A673 (cell line): ENCODE measurements at regions not wholly inside any gene's neighbourhood (a gene's known extent, or its start where the extent isn't known, plus 50 kb on each side); places are given as distances from the start of the nearest gene placed in this dataset.

Source experiments
- BruUV-seq: library from RNA; stranded (reverse); fragments of 400-500 nt; replicated peaks from 2 replicates; lab custom pipeline; 2021; lab: Mats Ljungman, UMichigan
- CTCF ChIA-PET: fragments of 300-600 bp; sonication (Branson Sonifier 250); formaldehyde crosslinking; loops from one replicate; lab custom pipeline; 2022; ENCODE audit warnings: antibody characterized with exemption; lab: Charles Lee
- POLR2A ChIA-PET: fragments of 300-600 bp; sonication (Branson Sonifier 250); formaldehyde crosslinking; loops from one replicate; lab custom pipeline; 2022; ENCODE audit warnings: antibody characterized with exemption; ENCODE audit not compliant: low non-redundant PET; lab: Charles Lee
- DNase-seq: peaks from one replicate; pipeline ENCODE4 v3.0.0-alpha.2; 2015; ENCODE audit warnings: low spot score
- H3K27ac ChIP-seq: fragments of 200-600 bp; sonication (generic); 2 replicates; pipeline ENCODE4 v1.5.1; 2016; ENCODE audit warnings: mixed run types, low read depth, mild to moderate bottlenecking, mixed read lengths, antibody characterized with exemption, low read length; ENCODE audit not compliant: poor library complexity, severe bottlenecking
- H3K27me3 ChIP-seq: fragments of 200-600 bp; sonication (generic); replicated peaks from 2 replicates; pipeline ENCODE4 v1.6.1; 2017; ENCODE audit warnings: mixed run types, low read depth, mild to moderate bottlenecking, mixed read lengths, antibody characterized with exemption, low read length; ENCODE audit not compliant: insufficient read depth, poor library complexity
- H3K36me3 ChIP-seq: fragments of 200-600 bp; sonication (generic); 2 replicates; pipeline ENCODE4 v1.6.1; 2016; ENCODE audit warnings: mixed run types, mild to moderate bottlenecking, mixed read lengths, antibody characterized with exemption, low read length; ENCODE audit not compliant: insufficient read depth, poor library complexity, severe bottlenecking
- H3K4me1 ChIP-seq: fragments of 200-600 bp; sonication (generic); 2 replicates; pipeline ENCODE4 v1.6.1; 2017; ENCODE audit warnings: mixed run types, mild to moderate bottlenecking, mixed read lengths, antibody characterized with exemption, low read length; ENCODE audit not compliant: insufficient read depth, poor library complexity, severe bottlenecking
- H3K4me3 ChIP-seq: fragments of 200-600 bp; sonication (generic); 2 replicates; pipeline ENCODE4 v1.5.1; 2016; ENCODE audit warnings: low read depth, mixed run types, mild to moderate bottlenecking, mixed read lengths, low read length; ENCODE audit not compliant: poor library complexity, severe bottlenecking
- H3K9me3 ChIP-seq: fragments of 200-600 bp; sonication (generic); 2 replicates; pipeline ENCODE4 v1.6.1; 2016; ENCODE audit warnings: mixed run types, low read depth, mild to moderate bottlenecking, mixed read lengths, antibody characterized with exemption, low read length; ENCODE audit not compliant: poor library complexity, severe bottlenecking
- EZH2 ChIP-seq: fragments of 200-600 bp; sonication (generic); IDR thresholded peaks from 2 replicates; pipeline ENCODE4 v1.6.1; 2017; ENCODE audit warnings: borderline replicate concordance, low read depth, mild to moderate bottlenecking, mixed read lengths, antibody characterized with exemption, low read length; ENCODE audit not compliant: poor library complexity, severe bottlenecking
- intact Hi-C: fragments of 100-400 bp; cut with micrococcal nuclease; formaldehyde crosslinking; loops from one replicate; pipeline ENCODE4 v1.10.0; 2022; ENCODE audit not compliant: unreplicated experiment
- TF ChIP-seq, protein P1 (sequence below): fragments of 300-800, 200-600 bp; sonication (generic); conservative IDR thresholded peaks from 2 replicates; pipeline ENCODE4 v1.5.1; 2017; ENCODE audit warnings: low read depth, mild to moderate bottlenecking, antibody characterized with exemption, low read length, moderate library complexity, mixed read lengths

DNA sequence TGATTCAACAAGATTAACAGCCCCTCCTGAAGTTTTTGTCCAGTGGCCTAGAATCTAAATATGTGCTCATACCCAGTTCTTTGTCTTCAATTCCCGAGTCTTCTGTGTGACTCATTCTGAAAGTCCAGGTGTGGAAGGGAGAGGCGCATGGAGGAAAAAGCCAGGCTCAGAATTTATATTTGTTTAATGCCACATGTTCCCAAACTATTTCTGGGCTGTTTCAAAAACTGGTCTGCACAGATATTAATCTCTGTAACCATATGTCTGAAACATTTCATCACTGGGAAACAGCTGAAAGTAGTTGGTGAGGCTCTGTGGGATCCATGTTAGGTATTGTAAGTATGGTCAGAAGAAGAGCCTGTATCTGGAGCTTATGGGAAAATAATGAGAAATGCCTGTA is 266.0 kb downstream of the PAX1 start:
- Histone ChIP-seq H3K27me3 (no peaks in the 10 kb centered on the region), H3K4me1 (no peaks in the 10 kb centered on the region), H3K27ac (no peak overlapping the region), H3K36me3 (no peaks in the 10 kb centered on the region), H3K9me3 (no peaks in the 10 kb centered on the region), H3K4me3 (no peak overlapping the region)
- ChIA-PET CTCF (no interaction called here), POLR2A (no interaction called here)
- intact Hi-C loops: no loop called here
- no peak for TF ChIP-seq EZH2
- TF ChIP-seq, protein P1, sequence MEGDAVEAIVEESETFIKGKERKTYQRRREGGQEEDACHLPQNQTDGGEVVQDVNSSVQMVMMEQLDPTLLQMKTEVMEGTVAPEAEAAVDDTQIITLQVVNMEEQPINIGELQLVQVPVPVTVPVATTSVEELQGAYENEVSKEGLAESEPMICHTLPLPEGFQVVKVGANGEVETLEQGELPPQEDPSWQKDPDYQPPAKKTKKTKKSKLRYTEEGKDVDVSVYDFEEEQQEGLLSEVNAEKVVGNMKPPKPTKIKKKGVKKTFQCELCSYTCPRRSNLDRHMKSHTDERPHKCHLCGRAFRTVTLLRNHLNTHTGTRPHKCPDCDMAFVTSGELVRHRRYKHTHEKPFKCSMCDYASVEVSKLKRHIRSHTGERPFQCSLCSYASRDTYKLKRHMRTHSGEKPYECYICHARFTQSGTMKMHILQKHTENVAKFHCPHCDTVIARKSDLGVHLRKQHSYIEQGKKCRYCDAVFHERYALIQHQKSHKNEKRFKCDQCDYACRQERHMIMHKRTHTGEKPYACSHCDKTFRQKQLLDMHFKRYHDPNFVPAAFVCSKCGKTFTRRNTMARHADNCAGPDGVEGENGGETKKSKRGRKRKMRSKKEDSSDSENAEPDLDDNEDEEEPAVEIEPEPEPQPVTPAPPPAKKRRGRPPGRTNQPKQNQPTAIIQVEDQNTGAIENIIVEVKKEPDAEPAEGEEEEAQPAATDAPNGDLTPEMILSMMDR: no peak
- BruUV-seq: no TSS peak
- DNase-seq: no peak

DNA sequence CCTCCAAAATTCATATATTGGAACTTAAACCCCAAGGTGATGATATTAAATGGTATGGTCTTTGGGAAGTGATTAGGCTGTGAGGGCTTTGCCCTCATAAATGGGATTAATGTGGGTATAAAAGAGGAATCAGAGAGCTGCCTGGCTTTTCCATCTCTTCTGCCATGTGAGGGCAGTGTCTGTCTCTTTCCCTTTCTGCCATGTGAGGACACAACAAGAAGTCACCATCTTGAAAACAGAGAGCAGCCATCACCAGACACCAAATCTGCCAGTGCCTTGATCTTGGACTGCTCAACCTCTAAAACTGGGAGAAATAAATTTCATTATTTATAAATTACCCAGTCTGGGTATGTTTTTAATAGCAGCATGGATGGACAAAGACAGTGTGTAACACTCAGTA is 263.0 kb downstream of the PAX1 start:
- TF ChIP-seq, protein P1: no peak
- TF ChIP-seq EZH2: no peak
- Histone ChIP-seq H3K9me3 (no peaks in the 10 kb centered on the region), H3K27ac (no peak overlapping the region), H3K36me3 (no peaks in the 10 kb centered on the region), H3K4me3 (no peak overlapping the region), H3K27me3 (no peaks in the 10 kb centered on the region), H3K4me1 (no peaks in the 10 kb centered on the region)
- CTCF ChIA-PET: no interaction called here
- intact Hi-C loops: no loop called here
- no peak for DNase-seq
- POLR2A ChIA-PET: no interaction called here
- no TSS peak for BruUV-seq

DNA sequence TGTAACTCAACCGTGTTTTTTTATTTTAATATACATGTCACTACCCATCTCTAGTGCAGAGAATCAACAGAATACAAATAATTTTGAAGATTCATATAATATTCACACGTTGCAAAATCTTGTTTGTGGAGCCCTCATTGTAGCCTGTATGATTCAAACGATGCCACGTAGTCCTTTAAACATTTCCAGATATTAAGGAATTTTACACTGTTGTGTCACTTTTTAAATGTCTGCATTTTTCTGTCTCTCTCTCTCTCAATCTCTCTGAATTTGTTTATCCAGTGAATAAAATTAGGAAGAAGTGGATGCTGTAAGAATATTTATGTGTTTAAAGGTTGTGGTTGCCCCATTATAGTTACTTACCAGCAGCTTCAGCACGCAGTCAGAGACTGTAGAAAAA is 262.0 kb downstream of the PAX1 start:
- Histone ChIP-seq H3K36me3 (no peaks in the 10 kb centered on the region), H3K27me3 (no peaks in the 10 kb centered on the region), H3K27ac (no peak overlapping the region), H3K4me3 (no peak overlapping the region), H3K4me1 (no peaks in the 10 kb centered on the region), H3K9me3 (no peaks in the 10 kb centered on the region)
- no peak for TF ChIP-seq EZH2
- TF ChIP-seq, protein P1: no peak
- DNase-seq: no peak
- no TSS peak for BruUV-seq
- ChIA-PET CTCF (no interaction called here), POLR2A (no interaction called here)
- intact Hi-C loops: no loop called here
